Heart left ventricle (tissue), 16 donors: ENCODE measurements at regions not wholly inside any gene's neighbourhood (a gene's known extent, or its start where the extent isn't known, plus 50 kb on each side); places are given as distances from the start of the nearest gene placed in this dataset.
"Not testable (repeated sequence)": the region's sequence is repeated elsewhere in the genome, so short reads cannot be mapped to it uniquely, and the experiment has no call there.

Experiments
- ATAC-seq, 4 donors: fragments of 200-7000 bp; cut with Tn5 transposase; one replicate each; pipeline ENCODE4 v1.9.1; 2020 to 2022; ENCODE audit warnings: moderate library complexity in 4 of 4, mild to moderate bottlenecking in 3 of 4, moderate number of reproducible peaks in 1 of 4
- DNase-seq, 5 donors: peaks; one replicate each; pipeline ENCODE4 v3.0.0-alpha.2; 2020
- H3K27ac ChIP-seq, 12 donors: fragments of 200-600 bp; sonication (generic) in 4 of 12; one replicate each; pipeline versions ENCODE4 v1.5.0 to v1.8.0; 2016 to 2022; ENCODE audit warnings: mild to moderate bottlenecking in 2 of 12
- H3K27me3 ChIP-seq, 9 donors: fragments of 200-600 bp; sonication (generic) in 2 of 9; one replicate each; pipeline versions ENCODE4 v1.5.1 to v1.8.0; 2016 to 2022; ENCODE audit warnings: mild to moderate bottlenecking in 3 of 9
- H3K36me3 ChIP-seq, 9 donors: fragments of 200-600 bp; sonication (generic) in 2 of 9; one replicate each; pipeline versions ENCODE4 v1.5.0 to v1.8.0; 2018 to 2022; ENCODE audit warnings: mild to moderate bottlenecking in 2 of 9
- H3K4me1 ChIP-seq, 12 donors: fragments of 200-600 bp; sonication (generic) in 4 of 12; one replicate each; pipeline versions ENCODE4 v1.5.0 to v1.8.0; 2016 to 2022; ENCODE audit warnings: mild to moderate bottlenecking in 3 of 12
- H3K4me3 ChIP-seq, 12 donors: fragments of 200-600 bp; sonication (generic) in 4 of 12; one replicate each; pipeline versions ENCODE4 v1.5.0 to v1.8.0; 2017 to 2022; ENCODE audit warnings: mild to moderate bottlenecking in 9 of 12, moderate library complexity in 4 of 12
- H3K9me3 ChIP-seq, 12 donors: fragments of 200-600 bp; sonication (generic) in 4 of 12; one replicate each; pipeline versions ENCODE4 v1.5.0 to v1.8.0; 2016 to 2022; ENCODE audit warnings: mild to moderate bottlenecking in 1 of 12
- CTCF ChIP-seq, 12 donors: fragments of 200-600 bp; sonication (generic) in 4 of 12; IDR thresholded peaks; one replicate each; pipeline versions ENCODE4 v1.5.0 to v1.8.0; 2018 to 2022; ENCODE audit warnings: antibody characterized with exemption in 12 of 12, mild to moderate bottlenecking in 5 of 12
- POLR2A ChIP-seq, 2 donors: fragments of 450-650 bp; IDR thresholded peaks; one replicate each; pipeline ENCODE4 v1.6.1; 2017; ENCODE audit warnings: antibody characterized with exemption in 2 of 2, mild to moderate bottlenecking in 2 of 2, moderate library complexity in 2 of 2
- WGBS, 4 donors: extraction: QIAGEN DNeasy Blood & Tissue Kit in 2 of 4; methylation state at CpG; one replicate each; pipeline versions ENCODE4 v1.1.5 to v1.1.7; 2013 to 2018; 5-methylcytosine and 5-hydroxymethylcytosine counted together
- intact Hi-C, 10 donors: fragments of 100-400 bp; cut with DNase I; formaldehyde crosslinking; loops; one replicate each; pipeline versions ENCODE4 v1.11.1 to v1.14.2; 2022
- donor health status: ischemic (EF 13 %, LVEDD 7.1; RV severe dilation, severe dysfunction).
- donor health status: healthy with polysubstance abuse.
- donor health status: DM: no; HTN: yes; CAD: no.
- donor health status: DM: no; HTN: no; CAD: no.
- donor health status: ischemic (EF 25% LVEDD 6.9; RV normal size, moderate dysfunction).
- donor health status: ischemic (EF 25% LVEDD 5.7; RV mildly dilated, moderate dysfunction).
- donor health status: healthy.
- donor health status: DM: yes; HTN: yes; CAD: no.
- donor health status: ischemic (EF 35%, LVEDD 5.7; RV mildly dilated, moderate dysfunction).
- donor health status: nonischemic (EF 11% LVEDD 7.7; RV severe dilation, severe dysfunction).
- donor health status: DM: yes; HTN: yes; CAD: no.
- donor health status: PGD.
- donor health status: ischemic (EF 29% LVEDD 5.4; RV normal size, mild dysfunction).
- donor health status: nonischemic (EF 23%, LVEDD 6.1; RV moderate dilation, normal function).

- H3K4me1 ChIP-seq = peaks cover 0 to 6% (median 0%) of the 10 kb centered on the region in 12 donors
- no peak overlapping the region for H3K4me3 ChIP-seq
- H3K9me3 ChIP-seq = peaks cover 0 to 5% (median 0%) of the 10 kb centered on the region in 12 donors
- no peaks in the 10 kb centered on the region for H3K27me3 ChIP-seq
- intact Hi-C loops = no loop called here
- no peak for DNase-seq
- no peak for TF ChIP-seq POLR2A (IDR thresholded peaks at IDR 0.05)
- peak in 1 of 12 donors; percentile 12 for TF ChIP-seq CTCF (IDR thresholded peaks at IDR 0.05)
- H3K36me3 ChIP-seq = no peaks in the 10 kb centered on the region
- ATAC-seq = no peak
- H3K27ac ChIP-seq = no peak overlapping the region
- WGBS, 4 donors = 82 to 87% (median 84%) methylated on average over 16 of the region's 16 CpGs
Measured at GRCh38 chr10:4151466-4151865, 366.5 kb upstream of the KLF6 start.

- H3K4me1 ChIP-seq = peaks cover 0 to 6% (median 0%) of the 10 kb centered on the region in 12 donors
- ATAC-seq = no peak
- no peaks in the 10 kb centered on the region for H3K36me3 ChIP-seq
- intact Hi-C loops = no loop called here
- 96 to 99% (median 96%) methylated on average over 4 of the region's 4 CpGs for WGBS, 4 donors
- DNase-seq = no peak
- H3K27ac ChIP-seq = no peak overlapping the region
- no peak for TF ChIP-seq POLR2A (IDR thresholded peaks at IDR 0.05)
- no peak for TF ChIP-seq CTCF (IDR thresholded peaks at IDR 0.05)
- H3K9me3 ChIP-seq = peaks cover 0 to 5% (median 0%) of the 10 kb centered on the region in 12 donors
- no peaks in the 10 kb centered on the region for H3K27me3 ChIP-seq
- no peak overlapping the region for H3K4me3 ChIP-seq
Measured at GRCh38 chr10:4150676-4151075, 365.7 kb upstream of the KLF6 start.

- H3K27ac ChIP-seq, intact Hi-C loops, H3K4me1 ChIP-seq, DNase-seq, ATAC-seq, H3K9me3 ChIP-seq, H3K4me3 ChIP-seq, H3K27me3 ChIP-seq, H3K36me3 ChIP-seq: not testable (repeated sequence)
- 90 to 97% (median 93%) methylated on average over 14 of the region's 14 CpGs for WGBS, 4 donors
Measured at GRCh38 chr10:4149460-4149859, 364.5 kb upstream of the KLF6 start.

- Histone ChIP-seq H3K27me3 (no peaks in the 10 kb centered on the region), H3K4me3 (no peak overlapping the region), H3K9me3 (peaks cover 0 to 5% (median 0%) of the 10 kb centered on the region in 12 donors), H3K36me3 (no peaks in the 10 kb centered on the region), H3K4me1 (no peaks in the 10 kb centered on the region), H3K27ac (no peak overlapping the region)
- ATAC-seq (no peak), DNase-seq (no peak)
- no peak for TF ChIP-seq CTCF (IDR thresholded peaks at IDR 0.05)
- TF ChIP-seq POLR2A (IDR thresholded peaks at IDR 0.05) = no peak
- intact Hi-C loops = no loop called here
Measured at GRCh38 chr10:4147245-4147644, 362.2 kb upstream of the KLF6 start.

- intact Hi-C loops = no loop called here
- TF ChIP-seq POLR2A (IDR thresholded peaks at IDR 0.05) = no peak
- no peak for TF ChIP-seq CTCF (IDR thresholded peaks at IDR 0.05)
- DNase-seq = no peak
- Histone ChIP-seq H3K4me3 (no peak overlapping the region), H3K4me1 (no peaks in the 10 kb centered on the region), H3K27me3 (no peaks in the 10 kb centered on the region), H3K9me3 (peaks cover 0 to 22% (median 15%) of the 10 kb centered on the region in 12 donors), H3K27ac (no peak overlapping the region), H3K36me3 (no peaks in the 10 kb centered on the region)
- 90 to 94% (median 91%) methylated on average over 6 of the region's 6 CpGs for WGBS, 4 donors
- no peak for ATAC-seq
Measured at GRCh38 chr10:4144817-4145216, 359.8 kb upstream of the KLF6 start.
